Midbrain (tissue), 1 donor: ENCODE measurements at regions not wholly inside any gene's neighbourhood (a gene's known extent, or its start where the extent isn't known, plus 50 kb on each side); places are given as distances from the start of the nearest gene placed in this dataset.
"Not testable (repeated sequence)": the region's sequence is repeated elsewhere in the genome, so short reads cannot be mapped to it uniquely, and the experiment has no call there.

Experiments used
- DNase-seq: peaks from one replicate; lab custom pipeline; 2025; lab: John Stamatoyannopoulos, UW

GRCh38 chr6:62889240-62889639, 322.0 kb upstream of the FKBP1C start:
- DNase-seq, result no peak

GRCh38 chr6:62891065-62891647, 320.1 kb upstream of the FKBP1C start:
- peak; percentile 17 for DNase-seq

GRCh38 chr6:62894114-62894513, 317.2 kb upstream of the FKBP1C start:
- DNase-seq, result no peak

GRCh38 chr6:62903266-62903665, 308.0 kb upstream of the FKBP1C start:
- no peak for DNase-seq

- DNase-seq, result no peak
These were observed 306.6 kb upstream of the FKBP1C start for GRCh38 chr6:62904687-62905086.

- DNase-seq, result no peak
These were observed 296.7 kb upstream of the FKBP1C start for GRCh38 chr6:62914530-62914929.

GRCh38 chr6:62923728-62924127, 287.5 kb upstream of the FKBP1C start:
- DNase-seq, result no peak

GRCh38 chr6:62940848-62941247, 270.4 kb upstream of the FKBP1C start:
- no peak for DNase-seq

GRCh38 chr6:62942000-62942399, 269.3 kb upstream of the FKBP1C start:
- no peak for DNase-seq

GRCh38 chr6:62968834-62969233, 242.4 kb upstream of the FKBP1C start:
- DNase-seq, result no peak

- no peak for DNase-seq
These were observed 239.2 kb upstream of the FKBP1C start for GRCh38 chr6:62971976-62972658.

- DNase-seq, result no peak
These were observed 236.8 kb upstream of the FKBP1C start for GRCh38 chr6:62974452-62974851.

GRCh38 chr6:62976566-62976965, 234.7 kb upstream of the FKBP1C start:
- no peak for DNase-seq

- DNase-seq, result no peak
These were observed 232.3 kb upstream of the FKBP1C start for GRCh38 chr6:62978920-62979319.

- DNase-seq, result no peak
These were observed 231.2 kb upstream of the FKBP1C start for GRCh38 chr6:62980093-62980492.

GRCh38 chr6:62980724-62981123, 230.5 kb upstream of the FKBP1C start:
- DNase-seq, result no peak

GRCh38 chr6:62982951-62983350, 228.3 kb upstream of the FKBP1C start:
- DNase-seq, result no peak

- not testable (repeated sequence) for DNase-seq
These were observed 219.6 kb upstream of the FKBP1C start for GRCh38 chr6:62991696-62992095.

- DNase-seq, result no peak
These were observed 217.3 kb upstream of the FKBP1C start for GRCh38 chr6:62993951-62994350.

- no peak for DNase-seq
These were observed 213.2 kb upstream of the FKBP1C start for GRCh38 chr6:62998022-62998421.

GRCh38 chr6:62999242-62999641, 212.0 kb upstream of the FKBP1C start:
- not testable (repeated sequence) for DNase-seq

- DNase-seq, result no peak
These were observed 211.5 kb upstream of the FKBP1C start for GRCh38 chr6:62999796-63000195.

GRCh38 chr6:63006018-63006417, 205.3 kb upstream of the FKBP1C start:
- not testable (repeated sequence) for DNase-seq

GRCh38 chr6:63010962-63011361, 200.3 kb upstream of the FKBP1C start:
- DNase-seq, result not testable (repeated sequence)
